Activated B cell treated with CpG ODN at 0.5 μM for 24 hours (primary cell): ENCODE measurements at regions not wholly inside any gene's neighbourhood (a gene's known extent, or its start where the extent isn't known, plus 50 kb on each side); places are given as distances from the start of the nearest gene placed in this dataset.

Experiments
- ATAC-seq: fragments of 200-7000 bp; cut with Tn5 transposase; one replicate; pipeline ENCODE4 v1.10.0; 2021; ENCODE audit warnings: low read depth, mild to moderate bottlenecking, moderate library complexity
- CTCF ChIA-PET: fragments of 350-600 bp; sonication (Branson Sonifier 250); formaldehyde crosslinking; loops from one replicate; lab custom pipeline; 2021; ENCODE audit warnings: antibody characterized with exemption; lab: Charles Lee
- POLR2A ChIA-PET: fragments of 350-600 bp; sonication (Branson Sonifier 250); formaldehyde crosslinking; loops from one replicate; lab custom pipeline; 2021; ENCODE audit warnings: antibody characterized with exemption; lab: Charles Lee
- DNase-seq: peaks from one replicate; pipeline ENCODE4 v3.0.0; 2022
- H3K27ac Mint-ChIP-seq: one replicate; pipeline ENCODE4 v1.8.0; 2020; ENCODE audit warnings: mixed read lengths
- H3K27me3 Mint-ChIP-seq: one replicate; pipeline ENCODE4 v1.8.0; 2021; ENCODE audit warnings: mixed read lengths
- H3K36me3 Mint-ChIP-seq: one replicate; pipeline ENCODE4 v1.8.0; 2021; ENCODE audit warnings: low read depth, mixed read lengths
- H3K4me1 Mint-ChIP-seq: one replicate; pipeline ENCODE4 v1.8.0; 2021; ENCODE audit warnings: mixed read lengths
- H3K4me3 Mint-ChIP-seq: one replicate; pipeline ENCODE4 v1.8.0; 2020; ENCODE audit warnings: mild to moderate bottlenecking, mixed read lengths
- H3K9me3 Mint-ChIP-seq: one replicate; pipeline ENCODE4 v1.8.0; 2020; ENCODE audit warnings: mixed read lengths
- CTCF ChIP-seq: fragments of 200-600 bp; IDR thresholded peaks from one replicate; pipeline ENCODE4 v1.8.0; 2022; ENCODE audit warnings: antibody characterized with exemption, mild to moderate bottlenecking
- intact Hi-C: fragments of 100-400 bp; cut with micrococcal nuclease; formaldehyde crosslinking; loops from one replicate; pipeline ENCODE4 v1.15.1; 2024

GRCh38 chrX:49756692-49757091 lies 60.9 kb upstream of the PAGE1 start:
- ATAC-seq (no peak), DNase-seq (no peak)
- Mint-ChIP-seq H3K27ac (no peak overlapping the region), H3K4me1 (no peaks in the 10 kb centered on the region), H3K36me3 (no peaks in the 10 kb centered on the region), H3K27me3 (peaks cover 6% of the 10 kb centered on the region), H3K4me3 (no peak overlapping the region), H3K9me3 (no peaks in the 10 kb centered on the region)
- TF ChIP-seq CTCF, result no peak
- CTCF ChIA-PET, result no interaction called here
- intact Hi-C loops, result no loop called here
- POLR2A ChIA-PET, result no interaction called here

GRCh38 chrX:49754233-49754857 lies 58.6 kb upstream of the PAGE1 start:
- Mint-ChIP-seq H3K27me3 (peaks cover 9% of the 10 kb centered on the region), H3K4me3 (no peak overlapping the region), H3K4me1 (no peaks in the 10 kb centered on the region), H3K27ac (no peak overlapping the region), H3K36me3 (no peaks in the 10 kb centered on the region), H3K9me3 (no peaks in the 10 kb centered on the region)
- TF ChIP-seq CTCF, result no peak
- POLR2A ChIA-PET, result no interaction called here
- DNase-seq (no peak), ATAC-seq (no peak)
- CTCF ChIA-PET, result interaction anchor here (1.2 kb wide), 1 partner anchor 562 kb away, joined by 4 read pairs; no protein-coding TSS in a partner anchor
- intact Hi-C loops, result loop anchor here (5.0 kb wide), 1 partner anchor 1107 kb away; no protein-coding TSS in a partner anchor

- ATAC-seq (no peak), DNase-seq (no peak)
- H3K4me3 Mint-ChIP-seq, result no peak overlapping the region
- intact Hi-C loops, result loop anchor here (5.0 kb wide), 1 partner anchor 1106 kb away; no protein-coding TSS in a partner anchor
- no peaks in the 10 kb centered on the region for H3K36me3 Mint-ChIP-seq
- H3K27me3 Mint-ChIP-seq, result peaks cover 10% of the 10 kb centered on the region
- no peaks in the 10 kb centered on the region for H3K4me1 Mint-ChIP-seq
- POLR2A ChIA-PET, result no interaction called here
- H3K9me3 Mint-ChIP-seq, result no peaks in the 10 kb centered on the region
- CTCF ChIA-PET, result interaction anchor here (1.2 kb wide), 1 partner anchor 561 kb away, joined by 4 read pairs; no protein-coding TSS in a partner anchor
- no peak for TF ChIP-seq CTCF
- H3K27ac Mint-ChIP-seq, result no peak overlapping the region
These were observed 57.9 kb upstream of the PAGE1 start for GRCh38 chrX:49753691-49754090.

- DNase-seq, result no peak
- CTCF ChIA-PET, result no interaction called here
- intact Hi-C loops, result no loop called here
- POLR2A ChIA-PET, result no interaction called here
- H3K27me3 Mint-ChIP-seq, result peaks cover 12% of the 10 kb centered on the region
- TF ChIP-seq CTCF, result no peak
- H3K27ac Mint-ChIP-seq, result no peak overlapping the region
- no peak overlapping the region for H3K4me3 Mint-ChIP-seq
- H3K9me3 Mint-ChIP-seq, result no peaks in the 10 kb centered on the region
- no peak for ATAC-seq
- no peaks in the 10 kb centered on the region for H3K4me1 Mint-ChIP-seq
- H3K36me3 Mint-ChIP-seq, result no peaks in the 10 kb centered on the region
These were observed 52.6 kb upstream of the PAGE1 start for GRCh38 chrX:49748211-49748956.

GRCh38 chrX:49746306-49746705 lies 50.5 kb upstream of the PAGE1 start:
- intact Hi-C loops, result no loop called here
- DNase-seq (no peak), ATAC-seq (no peak)
- H3K36me3 Mint-ChIP-seq, result no peaks in the 10 kb centered on the region
- POLR2A ChIA-PET, result no interaction called here
- CTCF ChIA-PET, result no interaction called here
- H3K27ac Mint-ChIP-seq, result no peak overlapping the region
- H3K27me3 Mint-ChIP-seq, result peaks cover 12% of the 10 kb centered on the region
- H3K4me1 Mint-ChIP-seq, result no peaks in the 10 kb centered on the region
- no peak overlapping the region for H3K4me3 Mint-ChIP-seq
- no peaks in the 10 kb centered on the region for H3K9me3 Mint-ChIP-seq
- TF ChIP-seq CTCF, result no peak
